ENCODE measurements at regions not wholly inside any gene's neighbourhood (a gene's known extent, or its start where the extent isn't known, plus 50 kb on each side); places are given as distances from the start of the nearest gene placed in this dataset.

DNA sequence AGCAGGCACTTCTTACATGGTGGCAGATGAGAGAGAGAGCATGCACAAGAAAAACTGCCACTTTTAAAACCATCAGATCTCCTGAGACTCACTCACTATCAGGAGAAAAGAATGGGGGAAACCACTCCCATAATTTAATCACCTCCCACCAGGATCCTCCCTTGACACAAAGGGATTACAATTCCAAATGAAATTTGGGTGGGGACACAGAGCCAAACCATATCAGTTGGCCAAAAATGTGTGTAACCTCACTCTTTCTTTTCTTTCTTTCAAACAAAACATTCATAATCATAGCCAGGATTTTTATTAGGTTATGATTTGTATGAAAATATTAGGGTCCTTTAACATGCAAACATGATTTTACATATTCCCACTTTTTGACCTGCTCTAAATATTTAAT lies 222.1 kb downstream of the PCDH18 start:
- Histone ChIP-seq H3K4me2 (ENCODE audit: low read depth, low read length) (no peak overlapping the region), H4K91ac (ENCODE audit: insufficient read depth, low read depth, low read length) (peak overlapping the region; percentile 37; the same call in 1 of the 2 replicates), H3K14ac (replicated peaks; ENCODE audit: low read depth, low read length) (no peak overlapping the region), H3K36me3 (ENCODE audit: control insufficient read depth, insufficient read depth, low read length) (no peaks in the 10 kb centered on the region), H2BK20ac (ENCODE audit: low read depth, low read length) (peak overlapping the region; percentile 92), H3K9ac (ENCODE audit: low read depth, low read length) (no peak overlapping the region), H3K9me3 (ENCODE audit: control insufficient read depth, insufficient read depth, low read length) (no peaks in the 10 kb centered on the region), H2AK5ac (ENCODE audit: low read depth, low read length) (no peak overlapping the region), H4K8ac (ENCODE audit: low read depth in 2 of 2, low read length in 2 of 2) (peak overlapping the region in 1 of 2 experiments; percentile 71; a peak in 2 of 4 replicates), H3K79me1 (ENCODE audit: low read depth in 1 of 2, low read length in 2 of 2) (no peaks in the 10 kb centered on the region), H3K4me1 (ENCODE audit: control insufficient read depth, insufficient read depth, low read length) (peaks cover 10% of the 10 kb centered on the region), H2BK5ac (ENCODE audit: low read depth, low read length, poor library complexity, severe bottlenecking) (peak overlapping the region; percentile 93), H4K20me1 (ENCODE audit: insufficient read depth, low read length) (no peaks in the 10 kb centered on the region), H3K4me3 (ENCODE audit: insufficient read depth, low read depth, low read length) (no peak overlapping the region), H3K18ac (ENCODE audit: low read depth, low read length) (peak overlapping the region; percentile 97), H2AK9ac (replicated peaks; ENCODE audit: low read depth, low read length, poor library complexity) (no peak overlapping the region), H2BK120ac (ENCODE audit: low read depth, low read length) (peak overlapping the region; percentile 84), H3K56ac (ENCODE audit: extremely low read depth, insufficient read depth, low read length) (no peak overlapping the region), H3K23ac (ENCODE audit: low read depth, low read length) (peak overlapping the region; percentile 12; the same call in 1 of the 2 replicates), H3K27me3 (ENCODE audit: control insufficient read depth, insufficient read depth, low read length) (no peaks in the 10 kb centered on the region), H3K4ac (ENCODE audit: low read depth, low read length) (peak overlapping the region; percentile 72), H4K5ac (ENCODE audit: low read depth, low read length) (peak overlapping the region; percentile 94), H3K9me1 (ENCODE audit: insufficient read depth, low read length) (peaks cover 3% of the 10 kb centered on the region; the same call in 1 of the 2 replicates), H3K27ac (ENCODE audit: insufficient read depth, low read length) (peak overlapping the region; percentile 28; the same call in 1 of the 2 replicates), H2BK15ac (ENCODE audit: low read depth, low read length) (no peak overlapping the region; the same call in 2 of the 3 replicates), H2AFZ (replicated peaks; ENCODE audit: low read length, poor library complexity) (no peak overlapping the region)
- dilution Hi-C loops (cut with HindIII; ENCODE audit: low sequenced_read_pairs, unreplicated experiment), result no loop called here
- intact Hi-C loops (cut with micrococcal nuclease), result no loop called here
- in situ Hi-C loops (cut with MboI; ENCODE audit: low sequenced_read_pairs), result no loop called here
- TF ChIP-seq, protein P1, sequence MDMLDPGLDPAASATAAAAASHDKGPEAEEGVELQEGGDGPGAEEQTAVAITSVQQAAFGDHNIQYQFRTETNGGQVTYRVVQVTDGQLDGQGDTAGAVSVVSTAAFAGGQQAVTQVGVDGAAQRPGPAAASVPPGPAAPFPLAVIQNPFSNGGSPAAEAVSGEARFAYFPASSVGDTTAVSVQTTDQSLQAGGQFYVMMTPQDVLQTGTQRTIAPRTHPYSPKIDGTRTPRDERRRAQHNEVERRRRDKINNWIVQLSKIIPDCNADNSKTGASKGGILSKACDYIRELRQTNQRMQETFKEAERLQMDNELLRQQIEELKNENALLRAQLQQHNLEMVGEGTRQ (IDR thresholded peaks at IDR 0.05; ENCODE audit: low read depth, low read length), result no peak
- TF ChIP-seq SMC3 (IDR thresholded peaks at IDR 0.05; ENCODE audit: low read depth, low read length) (no peak), POLR2A (IDR thresholded peaks at IDR 0.05; ENCODE audit: low read depth, low read length) (no peak), CHD1 (IDR thresholded peaks at IDR 0.05; ENCODE audit: low read depth, low read length) (no peak), MAZ (IDR thresholded peaks at IDR 0.05; ENCODE audit: borderline replicate concordance, low read depth, low read length) (no peak), RCOR1 (IDR thresholded peaks at IDR 0.05; ENCODE audit: insufficient replicate concordance, low read length) (no peak), RAD21 (IDR thresholded peaks at IDR 0.05; ENCODE audit: low read length) (no peak)
- TF ChIP-seq, protein P2, sequence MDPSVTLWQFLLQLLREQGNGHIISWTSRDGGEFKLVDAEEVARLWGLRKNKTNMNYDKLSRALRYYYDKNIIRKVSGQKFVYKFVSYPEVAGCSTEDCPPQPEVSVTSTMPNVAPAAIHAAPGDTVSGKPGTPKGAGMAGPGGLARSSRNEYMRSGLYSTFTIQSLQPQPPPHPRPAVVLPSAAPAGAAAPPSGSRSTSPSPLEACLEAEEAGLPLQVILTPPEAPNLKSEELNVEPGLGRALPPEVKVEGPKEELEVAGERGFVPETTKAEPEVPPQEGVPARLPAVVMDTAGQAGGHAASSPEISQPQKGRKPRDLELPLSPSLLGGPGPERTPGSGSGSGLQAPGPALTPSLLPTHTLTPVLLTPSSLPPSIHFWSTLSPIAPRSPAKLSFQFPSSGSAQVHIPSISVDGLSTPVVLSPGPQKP (IDR thresholded peaks at IDR 0.05; ENCODE audit: borderline replicate concordance, low read depth, low read length), result no peak
- DNase-seq (peak; percentile 4), ATAC-seq (ENCODE audit: low read depth) (peak; percentile 10; the same call in 1 of the 2 replicates)
- BruUV-seq (replicated peaks), result no TSS peak
- ChIA-PET POLR2A (ENCODE audit: unreplicated experiment) (no interaction called here), CTCF (no interaction called here)

All from IMR-90 (cell line).